Amniotic epithelial cell (primary cell): ENCODE measurements at regions not wholly inside any gene's neighbourhood (a gene's known extent, or its start where the extent isn't known, plus 50 kb on each side); places are given as distances from the start of the nearest gene placed in this dataset.
"Not testable (repeated sequence)": the region's sequence is repeated elsewhere in the genome, so short reads cannot be mapped to it uniquely, and the experiment has no call there.

ENCODE experiments used
- DNase-seq: peaks from one replicate; pipeline ENCODE4 v3.0.0-alpha.2; 2010; ENCODE audit warnings: low read depth

DNA sequence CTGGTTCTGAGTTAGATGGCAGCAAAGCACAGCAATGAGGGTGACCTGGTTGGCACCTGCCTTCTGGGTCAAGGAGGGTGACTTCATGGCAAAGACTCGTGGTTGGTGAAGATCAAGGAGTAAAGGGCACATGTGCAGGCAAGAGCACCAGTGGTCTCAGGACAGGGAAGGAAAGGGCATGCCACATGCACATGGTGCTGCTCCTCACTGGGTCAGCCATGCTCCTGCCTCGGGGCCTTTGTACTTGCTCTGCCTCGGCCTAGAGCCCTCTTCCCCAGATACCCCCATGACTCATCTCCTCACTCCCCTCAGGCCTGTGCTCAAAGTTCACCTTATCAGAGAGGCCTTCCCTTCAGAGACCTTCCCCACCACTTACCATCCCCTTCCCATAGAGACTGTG, 106.7 kb upstream of the KDM7A start:
- no peak for DNase-seq

DNA sequence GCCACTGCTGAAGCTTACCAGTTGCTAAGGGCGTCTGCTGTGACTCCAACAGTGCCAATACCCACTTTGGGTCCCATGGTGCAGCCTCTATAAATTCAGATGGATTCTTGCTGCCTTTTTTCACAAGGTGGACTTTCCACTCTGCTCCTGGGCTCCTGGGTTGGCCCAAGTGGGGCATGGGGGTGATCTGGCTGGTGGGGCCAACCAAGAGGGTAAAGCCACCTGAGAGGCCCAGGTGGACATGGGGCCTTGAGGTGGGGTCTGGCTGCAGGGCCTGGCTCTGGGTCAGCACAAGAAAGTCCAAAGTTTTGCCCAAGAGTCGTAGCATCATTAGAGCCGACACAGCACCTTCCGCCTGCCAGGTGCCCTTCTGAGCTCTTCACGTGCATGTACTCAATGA, 105.2 kb upstream of the KDM7A start:
- DNase-seq = no peak

DNA sequence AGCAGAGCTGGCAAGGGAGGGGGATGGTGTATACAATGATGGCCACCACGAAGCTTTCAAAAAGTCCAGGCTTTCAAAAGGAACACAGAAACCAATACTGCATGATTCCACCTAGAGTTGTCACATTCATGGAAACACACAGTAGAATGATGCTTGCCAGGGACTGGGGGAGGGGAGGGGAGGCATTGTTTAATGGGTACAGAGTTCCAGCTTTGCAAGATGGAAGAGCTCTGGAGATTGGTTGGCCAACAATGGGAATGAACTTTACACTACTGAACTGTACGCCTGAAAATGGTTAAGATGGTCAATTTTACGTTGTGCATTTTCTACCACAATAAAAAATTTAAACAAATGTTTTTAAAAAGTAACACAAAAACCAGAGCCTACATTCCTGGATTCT, 104.5 kb upstream of the KDM7A start:
- DNase-seq = no peak

DNA sequence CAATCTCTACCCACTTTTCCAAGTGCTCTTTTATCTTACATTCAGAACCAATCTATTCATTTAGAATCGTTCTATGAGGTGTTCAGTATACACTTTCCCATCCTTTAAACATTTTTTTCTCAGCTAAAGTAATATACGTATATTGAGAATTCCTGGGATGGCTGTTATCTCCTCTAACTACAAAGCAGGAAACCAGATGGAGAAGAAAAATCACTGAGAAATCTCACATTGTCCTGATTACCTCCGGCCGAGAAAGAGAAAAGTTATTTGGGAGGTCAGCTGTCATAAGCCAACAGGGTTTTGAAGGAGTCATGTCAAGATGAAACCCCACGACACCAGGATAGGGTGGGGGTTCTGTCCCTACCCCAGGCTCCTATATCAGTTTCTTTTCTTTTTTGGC, 99.2 kb upstream of the KDM7A start:
- no peak for DNase-seq

DNA sequence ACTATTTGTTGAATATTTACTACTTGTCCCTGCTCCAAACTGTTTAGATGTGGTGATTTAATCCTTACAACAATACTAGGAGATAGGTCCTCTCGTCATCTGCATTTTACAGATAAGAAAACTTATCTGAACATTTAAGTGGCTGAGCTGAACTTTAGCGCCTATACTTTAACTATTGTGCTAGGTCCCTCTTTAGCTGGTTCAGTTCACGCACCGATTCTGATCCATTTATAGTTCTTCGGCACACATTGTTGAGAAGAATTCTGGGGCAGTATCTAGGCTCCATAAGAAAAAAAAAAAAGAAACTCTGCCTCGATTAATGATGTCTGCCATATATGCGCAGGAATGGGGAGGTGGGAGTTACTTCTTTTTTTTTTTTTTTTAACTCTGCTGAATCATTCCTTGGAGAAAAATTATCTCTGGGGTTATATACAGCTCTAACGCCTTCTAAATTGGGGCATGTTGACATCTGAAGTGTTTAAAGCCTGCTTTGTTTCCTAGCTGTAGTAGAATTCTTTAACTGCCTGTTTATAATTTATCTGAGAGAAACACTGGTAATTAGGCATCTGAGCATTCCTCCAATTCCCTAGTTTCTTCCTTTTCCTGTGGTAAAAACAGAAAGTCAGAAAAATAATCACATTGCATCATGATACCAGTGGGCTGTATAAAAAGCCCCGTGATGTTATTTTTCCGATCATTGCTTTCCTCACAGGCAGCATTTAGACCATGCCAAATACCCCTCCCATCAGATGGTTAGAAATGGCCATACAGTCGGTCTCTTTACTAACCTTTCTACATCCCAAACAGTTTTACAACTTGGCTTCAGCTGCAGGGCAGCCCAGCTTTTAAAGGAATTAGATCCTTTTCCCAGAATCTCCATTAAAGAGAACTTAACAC, 98.5 kb upstream of the KDM7A start:
- DNase-seq = no peak

DNA sequence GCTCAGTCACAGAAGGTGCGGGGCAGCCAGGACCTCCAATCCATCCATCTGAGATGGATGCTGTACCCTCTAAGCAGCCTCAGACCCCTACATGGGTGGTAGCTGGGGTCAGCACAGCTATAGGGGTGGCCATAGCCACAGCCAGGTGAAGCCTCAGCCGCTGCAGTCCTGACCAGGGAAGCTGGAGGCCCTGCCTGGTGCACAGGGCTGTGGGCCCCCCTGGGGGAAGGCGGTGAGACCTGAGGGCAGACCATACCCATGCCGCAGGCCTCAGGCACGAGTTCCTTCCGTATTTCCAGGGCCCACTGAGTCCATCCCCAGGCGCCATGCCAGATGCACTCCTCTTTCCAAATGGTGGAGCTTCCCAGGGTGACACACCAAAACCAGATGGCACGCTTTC, 96.6 kb upstream of the KDM7A start:
- no peak for DNase-seq

DNA sequence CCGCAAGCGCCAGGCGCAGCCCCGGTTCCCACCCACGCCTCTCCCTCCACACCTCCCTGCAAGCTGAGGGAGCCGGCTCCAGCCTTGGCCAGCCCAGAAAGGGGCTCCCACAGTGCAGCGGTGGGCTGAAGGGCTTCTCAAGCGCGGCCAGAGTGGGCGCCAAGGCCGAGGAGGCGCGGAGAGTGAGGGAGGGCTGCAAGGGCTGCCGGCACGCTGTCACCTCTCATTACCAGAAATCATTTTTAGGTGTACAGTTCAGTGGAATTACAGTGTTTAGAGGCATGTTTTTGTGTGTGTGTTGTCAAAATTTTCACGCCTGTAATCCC, 94.8 kb upstream of the KDM7A start:
- not testable (repeated sequence) for DNase-seq

DNA sequence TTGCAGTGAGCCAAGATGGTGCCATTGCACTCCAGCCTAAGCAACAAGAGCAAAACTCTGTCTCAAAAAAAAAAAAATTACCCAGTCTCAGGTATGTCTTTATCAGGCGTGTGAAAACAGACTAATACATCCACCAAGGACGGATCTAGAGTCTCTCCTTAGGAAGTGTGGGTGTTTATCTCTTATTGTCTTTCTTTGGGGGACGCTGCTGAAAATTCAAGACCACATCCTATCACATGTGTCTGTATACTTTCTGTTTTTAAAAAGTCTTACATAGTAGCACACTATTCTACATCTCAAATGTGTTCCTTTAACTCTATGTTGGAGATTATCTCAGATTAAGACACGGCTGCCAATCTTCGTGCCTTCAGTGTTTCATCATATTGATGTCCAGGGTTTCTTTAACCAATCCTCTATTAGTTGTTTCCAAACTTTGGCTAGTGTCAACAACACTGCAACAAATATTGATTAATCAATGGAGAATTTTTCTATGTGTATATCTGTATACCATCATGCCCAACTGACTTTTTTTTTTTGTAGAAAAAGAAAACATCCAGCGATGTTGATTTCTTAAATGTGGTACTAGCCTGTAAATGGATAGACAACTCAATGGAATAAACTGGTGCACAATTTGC, 92.3 kb upstream of the KDM7A start:
- no peak for DNase-seq

DNA sequence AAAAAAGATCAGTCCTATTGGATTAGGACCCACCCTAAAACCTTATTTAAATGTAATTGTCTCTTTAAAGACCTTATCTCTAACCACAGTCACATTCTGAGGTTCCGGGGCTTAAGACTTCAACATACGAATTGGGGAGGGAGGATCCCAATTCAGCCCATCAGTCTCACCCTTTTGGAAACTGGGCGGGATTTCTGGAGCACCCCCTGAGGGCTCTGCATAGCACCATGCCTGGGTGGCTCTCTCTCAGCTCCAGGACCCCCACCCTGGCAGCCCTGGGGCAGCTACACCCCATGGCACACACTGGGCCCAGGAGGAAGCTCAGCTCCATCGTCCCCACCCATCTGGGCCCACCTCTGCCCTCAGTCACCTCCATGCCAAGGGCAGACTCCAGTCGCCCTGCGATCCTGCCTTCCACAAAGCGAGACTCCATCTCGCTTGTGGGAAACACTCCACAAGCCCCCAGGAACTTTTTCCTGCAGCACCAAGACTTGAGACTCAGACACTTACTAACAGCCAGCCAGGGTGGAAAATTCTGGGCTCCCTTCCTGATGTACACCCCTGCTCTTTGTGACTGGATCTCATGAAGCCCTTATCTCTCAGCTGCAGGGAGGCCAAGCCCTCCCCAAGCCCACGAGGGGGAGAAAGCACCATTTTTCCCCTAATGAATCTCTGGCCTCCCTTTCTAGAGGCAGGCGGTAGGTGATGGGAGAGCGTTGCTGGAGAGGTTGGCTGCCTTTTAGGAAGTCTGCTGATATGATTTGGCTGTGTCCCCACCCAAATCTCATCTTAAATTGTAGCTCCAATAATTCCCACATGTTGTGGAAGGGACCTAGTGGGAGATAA, 90.8 kb upstream of the KDM7A start:
- DNase-seq = no peak

DNA sequence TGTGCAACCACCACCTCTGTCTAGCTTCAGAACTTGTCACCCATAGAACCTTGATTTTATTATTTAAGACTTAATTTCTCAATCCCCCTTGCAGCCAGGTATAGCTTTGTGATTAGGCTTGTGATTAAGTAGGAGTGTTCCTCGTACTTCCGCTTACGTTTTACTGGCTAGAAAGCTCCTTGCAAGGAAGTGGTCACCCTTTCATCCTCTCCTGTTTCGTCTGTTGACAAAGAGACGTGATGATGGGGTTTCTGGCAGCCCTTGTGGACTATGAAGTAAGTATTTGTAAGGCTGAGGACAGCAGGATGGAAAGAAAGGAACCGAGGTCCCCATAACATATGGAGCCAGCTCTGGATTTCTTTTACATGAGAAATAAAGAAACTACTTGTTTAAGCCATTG, 86.5 kb upstream of the KDM7A start:
- no peak for DNase-seq

DNA sequence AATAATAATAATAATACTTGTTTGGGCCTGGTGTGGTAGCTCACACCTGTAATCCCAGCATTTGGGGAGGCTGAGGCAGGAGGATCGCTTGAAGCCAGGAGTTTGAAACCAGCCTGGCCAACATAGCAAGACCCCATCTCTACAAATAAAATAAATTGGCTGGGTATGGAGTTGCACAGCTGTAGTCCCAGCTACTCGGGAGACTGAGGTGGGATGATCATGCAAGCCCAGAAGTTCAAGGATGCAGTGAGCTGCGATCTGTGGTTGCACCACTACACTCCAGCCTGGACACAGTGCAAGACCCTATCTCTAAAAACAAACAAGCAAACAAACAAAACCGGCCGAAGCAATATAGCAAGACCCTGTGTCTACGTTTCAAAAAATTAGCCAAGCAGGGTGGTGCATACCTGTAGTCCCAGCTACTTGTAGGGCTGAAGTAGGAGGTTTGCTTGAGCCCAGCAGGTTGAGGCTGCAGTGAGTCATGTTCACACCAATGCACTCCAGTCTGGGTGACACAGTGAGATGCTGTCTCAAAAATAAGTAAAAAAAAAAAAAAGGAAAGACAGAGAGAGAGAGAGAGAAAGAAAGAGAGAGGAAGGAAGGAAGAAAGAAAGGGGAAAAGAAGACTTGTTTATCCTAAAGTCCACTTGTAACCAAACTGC, 85.6 kb upstream of the KDM7A start:
- no peak for DNase-seq

DNA sequence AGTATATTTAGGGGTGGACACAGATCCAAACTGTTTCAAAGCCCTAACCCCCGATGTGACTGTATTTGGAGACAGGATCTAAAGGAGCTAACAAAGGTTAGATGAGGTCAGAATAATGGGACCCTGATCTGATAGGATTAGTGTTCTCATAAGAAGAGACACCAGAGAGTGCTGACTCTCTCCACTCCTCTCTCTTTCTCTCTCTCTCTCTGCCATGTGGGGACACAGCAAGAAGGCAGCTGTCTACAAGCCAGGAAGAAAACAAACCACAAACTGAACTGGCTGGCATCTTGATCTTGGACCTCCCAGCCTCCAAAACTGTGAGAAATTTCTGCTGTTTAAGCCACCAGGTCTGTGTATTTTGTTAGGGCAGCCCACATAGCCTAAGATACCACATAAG, 84.7 kb upstream of the KDM7A start:
- no peak for DNase-seq

DNA sequence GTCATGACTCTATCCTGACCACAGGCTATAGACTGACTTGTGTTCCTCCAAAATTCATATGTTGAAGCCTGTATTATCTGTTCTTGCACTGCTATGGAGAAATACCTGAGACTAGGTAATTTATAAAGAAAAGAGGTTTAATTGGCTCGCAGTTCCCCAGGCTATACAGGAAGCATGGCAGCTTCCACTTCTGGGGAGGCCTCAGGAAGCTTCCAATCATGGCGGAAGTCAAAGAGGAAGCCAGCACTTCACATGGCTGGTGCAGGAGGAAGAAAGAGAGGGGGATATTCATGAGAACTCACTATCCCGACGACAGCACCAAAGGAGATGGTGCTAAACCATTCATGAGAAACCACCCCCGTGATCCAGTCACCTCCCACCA, 84.3 kb upstream of the KDM7A start:
- DNase-seq = no peak

DNA sequence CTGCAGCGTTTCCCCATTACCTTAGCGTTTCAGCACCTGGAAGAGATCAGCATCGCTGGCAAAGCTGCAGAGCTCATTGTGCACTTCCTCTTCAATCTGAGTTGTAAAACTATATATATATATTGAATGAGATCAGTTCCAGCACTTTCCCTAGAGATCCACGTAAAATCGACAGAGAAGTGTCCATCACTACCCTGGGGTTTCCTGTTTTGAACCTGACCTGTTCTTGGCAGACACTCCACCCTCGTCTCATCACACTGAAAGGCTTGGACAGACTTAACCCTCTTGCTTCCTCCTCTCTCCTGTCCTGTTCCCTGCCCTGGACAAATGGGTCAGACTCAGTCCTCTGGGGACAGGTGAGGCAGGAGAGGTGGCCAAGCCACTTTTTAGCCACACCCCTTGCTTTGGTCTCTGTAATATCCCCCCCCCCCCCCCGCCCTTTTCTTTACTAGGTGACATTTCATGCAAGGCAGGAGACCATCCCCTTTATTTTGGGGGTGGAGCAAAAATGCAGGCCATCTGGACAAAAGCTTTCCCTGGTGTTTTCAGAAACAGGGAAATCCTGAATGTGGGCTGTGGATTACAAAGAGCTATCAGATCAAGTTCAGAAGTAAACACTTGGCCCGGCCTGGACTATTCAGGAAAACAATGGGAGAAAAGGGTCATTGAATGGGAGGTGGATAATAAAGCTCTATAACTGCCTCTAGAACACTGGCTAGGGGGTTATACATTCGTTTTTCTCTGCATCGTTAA, 83.7 kb upstream of the KDM7A start:
- DNase-seq = no peak

DNA sequence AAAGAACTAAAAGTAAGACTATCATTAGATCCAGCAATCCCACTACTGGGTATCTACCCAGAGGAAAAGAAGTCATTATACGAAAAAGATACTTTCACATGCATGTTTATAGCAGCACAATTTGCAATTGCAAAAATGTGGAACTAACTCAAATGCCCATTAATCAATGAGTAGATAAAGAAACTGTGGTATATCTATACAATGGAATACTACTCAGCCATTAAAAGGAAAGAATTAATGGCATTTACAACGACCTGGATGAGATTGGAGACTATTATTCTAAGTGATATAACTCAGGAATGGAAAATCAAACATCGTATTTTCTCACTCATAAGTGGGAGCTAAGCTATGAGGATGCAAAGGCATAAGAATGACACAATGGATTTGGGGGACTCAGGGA, 80.5 kb upstream of the KDM7A start:
- DNase-seq = not testable (repeated sequence)

DNA sequence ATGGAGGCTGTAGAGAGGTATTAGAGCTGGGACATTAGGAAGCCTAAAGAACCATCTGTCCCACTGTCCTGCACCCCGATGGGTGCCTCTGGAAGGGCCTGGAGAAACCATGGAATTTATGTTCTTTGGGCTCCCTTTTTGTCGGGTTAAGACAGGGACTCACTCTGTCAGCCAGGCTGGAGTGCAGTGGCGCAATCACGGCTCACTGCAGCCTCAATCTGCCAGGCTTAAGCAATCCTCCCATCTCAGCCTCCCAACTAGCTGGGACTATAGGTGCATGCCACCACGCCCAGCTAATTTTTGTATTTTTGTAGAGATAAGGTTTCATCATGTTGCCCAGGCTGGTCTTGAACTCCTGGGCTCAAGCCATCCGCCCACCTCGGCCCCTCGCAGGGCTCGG, 78.2 kb upstream of the KDM7A start:
- not testable (repeated sequence) for DNase-seq

DNA sequence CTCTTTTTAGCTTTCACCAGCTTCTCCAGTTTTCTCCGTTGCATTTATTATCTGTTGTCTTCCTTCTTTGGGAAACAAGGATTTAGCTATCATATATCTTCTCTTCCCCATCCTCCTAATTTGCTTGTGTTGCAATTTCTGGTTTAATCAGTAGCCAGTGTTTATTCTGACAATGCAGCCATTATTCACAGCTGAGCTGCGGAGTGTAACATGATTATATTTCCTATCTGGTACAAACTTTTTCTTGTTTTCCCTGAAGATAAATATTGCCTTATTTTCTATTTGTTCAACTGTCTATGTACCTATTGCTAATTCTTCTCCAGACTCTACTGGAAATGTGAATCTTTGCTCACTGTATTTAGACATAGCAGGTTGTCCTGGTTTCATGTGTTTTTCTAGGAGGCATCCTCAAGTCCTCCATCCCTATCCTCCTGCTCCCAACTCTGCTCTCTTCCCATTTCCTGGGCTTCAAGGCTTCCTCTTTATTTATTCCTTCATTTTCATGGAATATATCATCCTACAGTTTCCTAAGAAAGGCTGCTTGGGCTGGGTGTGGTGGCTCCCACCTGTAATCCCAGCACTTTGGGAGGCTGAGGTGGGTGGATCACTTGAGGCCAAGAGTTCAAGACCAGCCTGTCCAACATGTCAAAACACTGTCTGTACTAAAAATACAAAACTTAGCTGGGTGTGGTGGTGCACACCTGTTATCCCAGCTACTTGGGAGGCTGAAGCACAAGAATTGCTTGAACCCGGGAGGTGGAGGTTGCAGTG, 72.4 kb upstream of the KDM7A start:
- peak; percentile 32 for DNase-seq

DNA sequence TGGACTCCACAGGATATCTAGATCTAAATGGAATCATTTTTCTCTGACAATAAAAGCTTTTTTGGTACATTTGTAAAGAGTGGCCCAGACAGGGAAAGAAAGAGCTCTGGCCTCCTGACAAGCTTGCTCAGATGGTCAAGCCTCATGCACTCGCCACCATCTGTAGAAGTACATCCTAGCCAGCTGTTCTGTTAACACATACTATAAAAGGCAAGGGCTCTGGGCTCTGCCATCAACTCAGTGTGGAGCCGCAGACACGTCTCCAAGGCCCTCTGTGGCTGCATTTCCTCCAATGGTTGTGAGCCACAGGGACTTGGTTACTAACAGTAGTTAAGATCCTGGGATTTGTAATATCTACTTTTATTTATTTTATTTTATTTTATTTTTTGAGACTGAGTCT, 70.8 kb upstream of the KDM7A start:
- no peak for DNase-seq

DNA sequence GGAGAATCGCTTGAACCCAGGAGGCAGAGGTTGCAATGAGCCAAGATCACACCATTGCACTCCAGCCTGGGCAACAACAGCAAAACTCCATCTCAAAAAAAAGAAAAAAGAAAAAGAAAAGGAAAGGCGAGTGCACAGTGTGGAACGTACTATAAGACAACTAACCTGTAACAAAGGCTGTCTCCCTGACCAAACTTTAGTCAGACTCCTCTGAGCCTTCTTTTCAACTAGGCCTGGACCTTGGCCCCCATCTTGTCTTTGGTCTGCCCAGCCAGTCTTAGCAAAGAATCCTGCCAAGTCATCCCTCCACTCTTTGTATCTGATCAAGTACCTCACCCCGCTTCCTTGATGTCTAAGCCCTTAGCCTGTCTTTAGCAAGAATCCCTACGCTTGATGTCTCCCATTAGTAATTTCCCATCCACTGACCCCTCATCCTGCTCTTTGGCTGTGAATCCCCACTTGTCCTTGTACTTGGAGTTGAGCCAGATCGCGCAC, 68.9 kb upstream of the KDM7A start:
- no peak for DNase-seq
